ENCODE measurements at regions not wholly inside any gene's neighbourhood (a gene's known extent, or its start where the extent isn't known, plus 50 kb on each side); places are given as distances from the start of the nearest gene placed in this dataset.
"Not testable (repeated sequence)": the region's sequence is repeated elsewhere in the genome, so short reads cannot be mapped to it uniquely, and the experiment has no call there.

- DNase-seq, result no peak
Observed at GRCh38 chr9:90981726-90982125, 180.1 kb downstream of the SYK start.

DNA sequence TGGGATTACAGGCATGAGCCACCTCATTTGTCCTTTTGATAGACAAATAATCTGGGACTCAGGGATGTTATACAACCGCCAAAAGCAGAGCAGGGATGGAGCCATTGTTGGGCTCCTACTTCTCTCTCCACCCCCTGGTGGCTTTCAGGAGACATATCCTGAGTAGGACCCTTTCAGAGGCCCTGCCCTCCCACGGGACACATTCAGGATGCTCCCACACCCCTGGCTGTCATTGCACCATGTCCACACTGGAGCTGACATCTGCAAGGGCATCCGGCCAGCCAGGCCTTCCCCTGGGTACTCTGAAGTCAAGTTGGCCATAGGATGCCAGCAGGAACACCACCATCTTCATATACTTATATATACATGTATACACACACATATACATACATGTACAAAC, 181.8 kb downstream of the SYK start:
- DNase-seq, result no peak

DNA sequence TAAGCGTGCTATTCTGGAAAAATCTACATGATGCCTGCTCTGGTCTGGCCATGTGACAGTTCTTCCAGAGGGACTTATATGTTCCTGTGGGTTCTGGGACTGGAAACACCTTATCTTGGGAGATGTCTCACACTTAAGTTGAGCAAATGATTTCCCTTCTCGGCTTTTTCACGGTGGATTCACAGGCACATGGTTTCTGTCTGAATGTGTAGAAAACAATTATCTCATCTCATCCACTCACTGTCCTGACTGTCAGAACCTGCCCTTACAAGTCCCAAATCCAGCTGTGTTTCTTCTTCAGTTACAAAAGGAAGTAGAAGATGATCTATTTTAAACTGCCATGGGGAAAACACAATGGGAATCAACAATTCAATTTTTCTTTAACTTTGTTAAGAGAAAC, 184.0 kb downstream of the SYK start:
- DNase-seq, result no peak

DNA sequence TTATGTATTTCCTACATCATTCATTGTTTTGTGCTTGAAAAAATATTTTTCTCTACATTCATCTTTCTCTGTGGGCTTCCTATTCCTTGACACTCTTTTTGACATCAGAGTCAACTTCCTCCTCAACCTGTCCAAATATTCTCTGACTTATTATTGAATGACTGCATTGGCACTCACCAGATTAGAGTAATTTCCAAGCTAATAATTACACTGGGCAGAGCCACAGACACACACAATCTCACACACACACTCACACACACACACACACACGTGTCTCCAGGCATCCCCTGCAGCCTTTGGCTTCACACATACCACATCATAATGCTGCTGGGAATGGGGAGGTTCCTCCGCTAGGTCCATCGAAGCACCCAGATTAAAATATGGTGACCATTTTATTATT, 184.5 kb downstream of the SYK start:
- DNase-seq, result no peak

GRCh38 chr9:90987566-90987965, 185.9 kb downstream of the SYK start:
- DNase-seq, result no peak

DNA sequence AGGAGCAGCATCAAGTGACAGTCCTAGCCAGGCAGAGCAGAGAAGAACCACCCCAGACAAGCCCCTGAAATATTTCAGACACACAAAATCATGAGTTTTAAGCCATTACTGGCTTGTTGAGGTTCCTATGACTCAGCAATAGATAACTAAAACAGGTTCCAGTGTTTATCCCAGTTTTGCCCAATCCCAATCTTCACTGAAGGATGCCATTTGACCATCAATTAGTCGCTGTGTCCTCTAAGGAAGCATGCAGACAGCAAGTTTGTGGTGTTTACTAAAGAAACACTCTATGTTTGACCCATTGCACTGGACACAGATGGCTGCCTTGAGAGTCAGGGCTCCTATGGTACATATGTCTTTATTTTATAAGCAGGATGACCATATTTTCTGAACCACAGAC, 186.7 kb downstream of the SYK start:
- no peak for DNase-seq

DNA sequence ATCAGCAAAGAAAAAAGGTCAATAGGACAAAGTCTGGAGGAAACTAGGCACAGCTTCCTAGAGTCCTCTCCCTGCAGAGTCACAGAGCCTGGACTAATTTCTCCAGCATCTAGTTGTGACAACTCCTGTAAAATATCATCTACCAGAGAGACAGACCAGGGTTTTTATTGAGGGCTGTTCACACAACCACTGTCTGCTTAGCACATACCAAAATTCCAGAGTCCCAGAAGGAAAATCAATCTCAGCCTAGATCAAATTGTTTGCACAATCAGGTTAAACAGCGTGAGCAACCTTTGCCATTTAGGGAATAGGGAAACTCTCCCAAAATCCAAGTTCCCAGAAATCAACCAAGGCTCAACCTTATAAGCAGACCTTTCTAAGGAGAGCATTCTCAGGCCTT, 190.3 kb downstream of the SYK start:
- no peak for DNase-seq

- DNase-seq, result no peak
Observed at GRCh38 chr9:90995516-90995915, 193.9 kb downstream of the SYK start.

GRCh38 chr9:90996154-90997065, 194.8 kb downstream of the SYK start:
- DNase-seq, result no peak

- DNase-seq, result no peak
Observed at GRCh38 chr9:90998573-90998972, 197.0 kb downstream of the SYK start.

DNA sequence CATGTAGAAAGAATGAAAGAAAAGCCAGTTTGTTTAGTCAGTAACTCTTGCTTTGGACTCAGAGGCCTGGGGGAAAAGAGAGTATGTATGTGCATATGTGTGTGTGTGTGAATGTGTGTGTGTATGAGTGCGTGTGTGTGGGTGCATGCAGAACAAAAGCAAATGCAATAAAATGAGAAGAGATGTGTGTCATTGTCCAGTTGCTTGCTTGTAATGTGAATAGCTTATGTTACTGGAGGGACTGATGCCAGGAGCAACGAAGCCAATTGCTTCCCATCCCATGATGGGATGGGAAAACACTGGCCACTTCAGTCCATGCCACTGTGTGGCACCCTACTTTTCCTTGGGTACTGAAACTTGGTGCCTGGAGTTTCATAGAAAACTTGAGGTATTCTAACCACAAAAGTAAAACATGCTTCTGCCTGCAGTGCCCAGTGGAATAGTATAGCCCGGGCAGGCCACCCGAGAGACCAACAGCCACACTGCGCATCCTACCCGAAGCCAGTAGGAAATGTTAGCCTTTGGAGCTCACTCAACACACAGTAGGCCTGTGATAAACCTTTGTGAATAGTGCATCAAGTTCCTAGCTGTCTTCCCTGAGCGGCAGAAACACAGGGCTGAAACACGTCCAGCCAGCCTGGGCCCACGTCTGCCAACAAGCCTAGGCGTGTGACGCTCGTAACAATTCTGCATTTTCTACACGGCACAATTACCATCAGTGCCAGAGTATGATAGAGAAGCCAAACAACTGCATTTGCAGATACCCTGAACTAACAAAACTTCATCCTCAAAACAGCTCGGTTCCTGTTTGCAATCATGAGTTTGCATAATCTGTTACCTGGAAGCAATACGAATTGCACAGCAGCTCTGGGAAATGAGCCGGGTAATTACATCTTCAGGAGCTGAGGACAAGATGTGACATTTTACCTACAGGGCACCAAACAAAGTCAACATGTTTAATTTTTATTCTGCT, 198.1 kb downstream of the SYK start:
- no peak for DNase-seq

DNA sequence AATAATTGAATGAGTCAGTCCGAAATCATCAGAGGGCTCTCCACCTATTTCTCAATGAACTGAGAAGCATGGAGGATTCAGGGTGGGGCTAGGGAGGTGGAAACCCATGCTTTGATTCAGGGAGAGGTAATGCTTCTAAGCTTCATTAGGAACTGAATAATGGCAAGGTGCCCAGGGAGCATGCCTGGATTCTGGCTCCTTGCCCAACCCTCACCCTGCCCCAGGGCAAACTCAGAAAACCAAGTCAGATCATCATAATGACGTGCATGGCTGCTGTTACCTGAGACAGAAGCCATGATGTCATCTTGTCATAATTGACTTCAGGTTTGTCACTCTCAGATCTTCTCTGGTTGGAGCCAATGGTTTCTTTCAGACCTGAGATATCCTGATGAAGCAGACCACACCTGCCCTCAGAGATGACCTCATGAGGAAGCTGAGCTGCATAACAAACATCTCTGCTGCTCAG, 199.6 kb downstream of the SYK start:
- DNase-seq, result peak; percentile 85

DNA sequence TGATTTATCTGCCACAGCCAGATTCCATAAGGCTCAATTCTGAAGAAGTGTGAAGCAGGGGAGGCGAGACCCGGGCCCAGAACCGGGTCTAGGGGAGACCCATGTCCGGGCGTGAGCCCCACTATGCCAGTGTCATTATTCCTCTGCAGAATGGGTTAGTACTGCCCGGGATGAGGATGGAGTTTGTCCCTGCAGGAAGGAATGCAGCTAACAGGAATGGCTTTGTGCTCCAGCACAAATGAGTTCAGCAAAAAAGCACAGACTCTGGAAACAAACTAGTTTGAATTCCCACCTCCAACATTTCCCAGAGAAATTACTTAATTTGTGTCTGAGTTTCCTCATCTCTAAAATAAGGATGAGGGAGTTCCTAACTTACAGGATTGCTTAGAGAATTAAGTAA, 202.9 kb downstream of the SYK start:
- DNase-seq, result no peak

- no peak for DNase-seq
Observed at GRCh38 chr9:91004992-91005391, 203.4 kb downstream of the SYK start.

- no peak for DNase-seq
Observed at GRCh38 chr9:91006046-91006445, 204.4 kb downstream of the SYK start.

DNA sequence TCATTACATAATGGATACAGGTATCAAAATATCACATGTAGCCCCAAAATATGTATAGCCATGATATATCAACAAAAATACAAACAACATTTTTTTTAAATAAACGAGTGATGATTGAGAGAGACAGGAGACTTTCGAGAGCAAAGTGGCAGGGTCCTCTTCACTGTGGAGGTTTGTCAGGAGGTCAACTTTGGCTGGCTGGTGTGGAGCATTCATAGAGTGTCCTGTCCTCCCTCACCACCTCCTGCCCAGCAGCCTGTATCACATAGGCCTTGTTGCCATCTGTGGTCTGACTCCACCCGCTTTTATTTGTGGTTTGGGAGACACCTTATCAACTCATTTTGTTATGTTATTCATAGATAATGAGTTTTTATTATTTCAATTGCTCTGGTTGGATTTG, 206.9 kb downstream of the SYK start:
- DNase-seq, result no peak

DNA sequence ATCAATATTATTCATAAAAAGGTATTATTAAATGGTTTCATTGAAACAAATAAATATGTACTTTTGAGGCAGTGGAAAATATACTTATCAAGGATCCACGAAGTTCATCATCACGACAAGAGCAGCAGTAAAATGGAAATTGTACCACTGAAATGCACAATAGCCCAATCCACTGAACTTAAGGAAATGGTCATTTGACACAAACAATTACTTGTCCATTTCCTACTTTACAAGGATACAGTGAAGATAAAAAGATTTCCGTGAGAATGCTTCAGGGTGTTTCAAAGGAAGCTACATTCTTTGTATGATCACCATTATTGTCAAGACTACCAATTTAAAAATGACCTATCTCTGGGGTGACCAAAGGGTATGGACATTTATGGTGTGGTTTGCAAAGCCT, 210.3 kb downstream of the SYK start:
- no peak for DNase-seq

DNA sequence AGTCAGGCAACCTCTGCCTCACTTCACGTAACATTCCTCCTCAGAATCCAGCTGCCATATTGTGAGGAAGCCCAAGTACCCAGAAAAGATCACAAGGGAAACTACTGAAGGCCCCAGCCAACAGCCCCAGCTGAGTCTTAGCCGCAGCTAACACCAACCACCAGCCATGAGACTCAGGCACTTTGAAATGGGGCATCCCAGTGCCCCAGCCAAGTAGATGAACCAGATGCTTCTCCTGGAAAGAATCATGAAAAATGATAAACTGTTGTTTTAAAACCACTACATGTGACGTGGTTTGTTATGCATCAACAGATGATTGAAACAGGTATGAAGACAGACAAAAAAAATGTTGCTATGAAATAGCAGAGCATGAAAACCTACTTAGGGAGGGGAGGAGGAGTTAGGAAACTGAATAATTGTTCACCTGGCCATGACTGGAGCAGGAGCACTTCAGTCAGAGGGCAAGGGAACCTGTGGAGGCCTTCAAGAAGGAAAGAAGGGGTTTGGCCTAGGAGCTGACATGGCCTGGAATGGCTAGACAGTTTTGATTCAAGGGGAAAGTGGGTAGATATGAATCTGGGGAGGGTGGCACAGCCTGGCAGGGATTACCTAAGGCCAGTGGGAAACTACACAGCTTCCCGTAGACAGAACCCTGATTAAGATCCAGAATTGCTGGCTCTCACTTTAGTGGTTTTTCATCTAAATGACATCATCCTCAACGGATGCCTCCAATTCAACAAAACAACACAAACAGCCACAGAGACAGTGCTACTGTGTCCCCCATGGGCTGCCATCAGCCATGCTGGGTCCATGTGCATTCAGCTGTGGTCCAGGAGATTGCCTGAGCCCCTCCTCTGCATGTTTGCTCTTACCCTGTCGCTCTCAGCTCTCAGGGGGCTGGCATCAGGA, 211.6 kb downstream of the SYK start:
- no peak for DNase-seq

GRCh38 chr9:91017245-91017644, 215.6 kb downstream of the SYK start:
- no peak for DNase-seq

DNA sequence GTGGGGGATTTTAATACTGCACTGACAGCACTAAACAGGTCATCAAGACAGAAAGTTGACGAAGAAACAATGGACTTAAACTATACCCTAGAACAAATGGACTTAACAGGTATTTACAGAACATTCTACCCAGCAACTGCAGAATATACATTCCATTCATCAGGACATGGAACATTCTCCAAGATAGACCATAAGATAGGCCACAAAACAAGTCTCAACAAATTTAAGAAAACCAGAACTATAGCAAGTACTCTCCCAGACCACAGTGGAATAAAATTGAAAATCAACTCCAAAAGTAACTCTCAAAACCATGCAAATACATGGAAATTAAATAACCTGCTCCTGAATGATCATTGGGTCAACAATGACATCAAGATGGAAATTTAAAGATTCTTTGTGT, 218.3 kb downstream of the SYK start:
- DNase-seq, result not testable (repeated sequence)

DNA sequence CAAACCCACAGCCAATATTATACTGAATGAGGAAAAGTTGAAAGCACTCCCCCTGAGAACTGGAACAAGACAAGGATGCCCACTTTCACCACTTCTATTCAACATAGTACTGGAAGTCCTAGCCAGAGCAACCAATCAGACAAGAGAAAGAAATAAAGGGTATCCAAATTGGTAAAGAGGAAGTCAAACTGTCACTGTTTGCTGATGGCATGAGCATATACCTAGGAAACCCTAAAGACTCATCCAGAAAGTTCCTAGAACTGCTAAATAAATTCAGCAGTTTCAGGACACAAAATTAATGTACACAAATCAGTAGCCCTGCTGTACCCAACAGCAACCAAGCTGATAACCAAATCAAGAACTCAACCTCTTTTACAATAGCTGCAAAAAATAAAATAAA, 220.0 kb downstream of the SYK start:
- not testable (repeated sequence) for DNase-seq

DNA sequence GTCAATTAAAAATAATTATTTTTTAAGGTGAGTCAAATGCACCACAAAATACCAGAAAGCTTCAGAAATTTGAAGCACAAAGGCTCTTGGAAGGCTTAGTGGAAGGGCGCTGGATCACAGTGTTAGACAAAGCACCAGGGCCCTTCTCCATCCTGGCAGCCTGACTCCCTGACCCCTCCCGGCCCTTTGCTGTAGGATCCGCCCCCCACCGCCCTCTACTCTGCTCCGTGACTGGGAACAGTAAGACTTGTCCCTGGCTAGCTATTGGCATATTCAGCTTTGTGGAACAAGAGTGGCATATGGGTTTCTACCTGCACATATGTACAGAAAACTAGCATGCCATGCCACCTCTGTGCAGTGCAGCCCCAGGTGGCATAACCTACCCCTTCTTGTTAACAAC, 222.1 kb downstream of the SYK start:
- no peak for DNase-seq

GRCh38 chr9:91024841-91025240, 223.2 kb downstream of the SYK start:
- no peak for DNase-seq

Data from DMS79 (cell line).